ENCODE measurements at regions not wholly inside any gene's neighbourhood (a gene's known extent, or its start where the extent isn't known, plus 50 kb on each side); places are given as distances from the start of the nearest gene placed in this dataset.
"Not testable (repeated sequence)": the region's sequence is repeated elsewhere in the genome, so short reads cannot be mapped to it uniquely, and the experiment has no call there.

GRCh38 chr9:94033383-94033782 is 50.9 kb upstream of the PTPDC1 start:
- DNase-seq, result no peak

GRCh38 chr9:94031946-94032345 is 52.3 kb upstream of the PTPDC1 start:
- no peak for DNase-seq

- no peak for DNase-seq
Measured at GRCh38 chr9:94031380-94031779, 52.9 kb upstream of the PTPDC1 start.

GRCh38 chr9:94030318-94031179 is 53.7 kb upstream of the PTPDC1 start:
- DNase-seq, result peak; percentile 81

GRCh38 chr9:94029932-94030317 is 54.3 kb upstream of the PTPDC1 start:
- no peak for DNase-seq

GRCh38 chr9:94026816-94027215 is 57.4 kb upstream of the PTPDC1 start:
- DNase-seq, result no peak

- not testable (repeated sequence) for DNase-seq
Measured at GRCh38 chr9:94022476-94022875, 61.8 kb upstream of the PTPDC1 start.

GRCh38 chr9:94020836-94021235 is 63.4 kb upstream of the PTPDC1 start:
- DNase-seq, result not testable (repeated sequence)

GRCh38 chr9:94018628-94019027 is 63.5 kb upstream of the BARX1 start:
- no peak for DNase-seq

GRCh38 chr9:94017939-94018531 is 62.9 kb upstream of the BARX1 start:
- DNase-seq, result no peak

GRCh38 chr9:94016744-94017143 is 61.6 kb upstream of the BARX1 start:
- DNase-seq, result no peak

- no peak for DNase-seq
Measured at GRCh38 chr9:94014920-94015319, 59.8 kb upstream of the BARX1 start.

GRCh38 chr9:94014066-94014654 is 59.0 kb upstream of the BARX1 start:
- DNase-seq, result no peak

- no peak for DNase-seq
Measured at GRCh38 chr9:94010980-94011533, 55.9 kb upstream of the BARX1 start.

- no peak for DNase-seq
Measured at GRCh38 chr9:94005272-94005901, 50.2 kb upstream of the BARX1 start.
